GM18861 (cell line): ENCODE measurements at regions not wholly inside any gene's neighbourhood (a gene's known extent, or its start where the extent isn't known, plus 50 kb on each side); places are given as distances from the start of the nearest gene placed in this dataset.

Experiments used
- ATAC-seq: cut with Tn5 transposase; IDR thresholded peaks from one replicate; pipeline ENCODE4 v1.9.1; 2021; ENCODE audit not compliant: unreplicated experiment

DNA sequence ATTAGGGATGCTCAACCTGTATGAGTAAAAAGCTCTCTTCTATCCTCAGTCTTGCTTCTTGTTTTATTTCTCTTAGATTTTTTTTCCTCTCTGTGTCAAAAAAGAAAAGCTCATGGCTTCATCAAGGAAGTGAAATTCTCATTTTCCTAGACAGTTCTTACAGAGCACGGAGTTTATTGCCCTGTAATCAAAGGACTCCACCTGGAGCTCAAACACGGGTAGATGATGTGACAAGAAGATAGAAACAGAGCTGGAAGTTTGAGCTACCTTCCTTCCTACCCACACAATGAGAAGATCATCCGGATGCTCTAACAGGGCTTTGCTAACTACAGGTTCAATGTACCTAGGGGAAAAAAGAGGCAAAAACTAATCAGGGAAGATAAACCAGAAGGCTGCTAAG is 564.8 kb downstream of the MED13L start:
- ATAC-seq: no peak

DNA sequence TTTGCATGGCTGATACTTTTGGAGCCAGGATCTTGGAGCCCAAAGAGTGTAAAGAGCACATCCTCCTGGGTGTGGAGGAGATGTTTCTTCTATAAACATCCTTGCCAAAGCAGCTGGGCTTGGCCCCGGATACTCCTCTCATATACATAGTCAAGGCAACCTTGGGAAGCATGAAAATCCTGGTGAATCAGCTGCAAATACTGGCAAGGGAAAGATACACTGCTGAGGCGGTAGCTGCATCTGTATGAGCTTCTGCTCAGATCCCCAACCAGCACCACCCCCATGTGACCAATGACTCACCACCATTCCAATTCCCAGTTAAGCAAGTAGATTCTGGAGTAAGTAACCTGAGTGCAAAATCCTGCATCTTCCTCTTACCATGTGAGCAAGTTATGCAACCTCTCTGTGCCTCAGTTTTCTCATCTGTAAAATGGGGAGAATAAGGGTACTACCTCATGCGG is 567.4 kb downstream of the MED13L start:
- no peak for ATAC-seq

DNA sequence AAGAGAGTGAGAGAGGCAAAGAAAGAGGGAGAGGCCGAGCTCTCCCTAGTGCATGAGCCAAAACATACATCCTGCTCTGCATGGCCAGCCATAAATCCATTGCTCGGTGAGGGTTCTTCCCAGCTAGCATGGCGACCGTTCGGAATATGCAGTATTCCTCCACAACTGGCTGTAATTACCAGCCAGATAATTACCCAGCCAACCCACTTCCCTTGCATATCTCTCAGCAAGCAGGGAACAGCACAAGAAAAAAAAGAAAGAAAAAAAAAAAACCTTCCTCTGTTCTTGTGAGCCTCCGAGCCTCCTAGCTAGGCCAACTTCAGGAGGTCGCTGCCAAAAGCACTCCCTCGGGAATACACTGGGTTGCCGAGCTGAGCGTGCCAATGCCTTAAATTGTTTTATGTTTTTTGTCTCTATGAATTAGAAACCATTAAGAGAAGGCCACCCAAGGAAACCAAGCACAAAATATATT is 567.9 kb downstream of the MED13L start:
- ATAC-seq: no peak

DNA sequence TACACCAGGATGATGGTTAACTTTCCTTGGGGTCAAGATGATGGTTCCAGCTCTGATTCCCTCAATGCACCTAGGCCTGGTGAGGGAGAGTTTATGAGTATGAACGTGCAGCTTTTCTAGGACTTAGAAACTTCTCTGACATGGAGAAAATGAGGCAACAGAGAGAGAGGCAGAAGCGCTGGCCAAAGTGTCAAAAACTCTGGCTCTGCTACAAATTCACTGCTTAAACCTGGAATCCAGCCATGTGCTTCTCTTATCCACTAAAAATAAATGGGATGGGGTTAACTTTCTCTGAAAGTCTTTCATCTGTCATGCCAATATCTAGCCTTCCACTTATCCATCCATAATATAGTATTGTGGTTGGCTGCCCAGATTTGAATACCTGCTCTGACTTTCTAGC is 568.7 kb downstream of the MED13L start:
- no peak for ATAC-seq

DNA sequence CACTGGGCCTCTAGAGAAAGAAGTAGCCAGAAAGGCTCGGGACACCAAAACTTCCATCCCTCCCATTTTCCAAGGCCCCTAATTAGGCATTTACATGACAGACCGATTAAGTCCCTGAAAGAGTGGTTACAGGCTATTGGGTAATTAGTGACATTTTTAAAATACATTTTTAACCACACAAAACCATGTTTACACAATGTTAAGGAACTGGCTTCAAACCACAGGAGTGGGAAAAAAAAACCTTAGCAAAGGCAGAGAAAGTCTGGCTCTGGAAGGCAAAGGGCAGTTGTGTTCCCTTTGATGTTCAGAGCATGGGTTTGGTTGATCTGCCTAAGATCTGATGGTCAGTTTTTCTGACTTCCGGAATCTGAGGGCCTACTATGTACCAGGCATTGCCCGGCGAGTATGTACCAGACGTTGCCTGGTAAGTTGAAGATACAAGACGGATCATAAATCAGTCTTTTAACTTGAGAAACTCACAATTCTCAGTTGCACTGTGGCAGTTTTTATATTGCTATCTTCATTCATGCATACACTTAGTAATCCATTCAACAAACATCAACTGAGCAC is 576.5 kb downstream of the MED13L start:
- no peak for ATAC-seq

DNA sequence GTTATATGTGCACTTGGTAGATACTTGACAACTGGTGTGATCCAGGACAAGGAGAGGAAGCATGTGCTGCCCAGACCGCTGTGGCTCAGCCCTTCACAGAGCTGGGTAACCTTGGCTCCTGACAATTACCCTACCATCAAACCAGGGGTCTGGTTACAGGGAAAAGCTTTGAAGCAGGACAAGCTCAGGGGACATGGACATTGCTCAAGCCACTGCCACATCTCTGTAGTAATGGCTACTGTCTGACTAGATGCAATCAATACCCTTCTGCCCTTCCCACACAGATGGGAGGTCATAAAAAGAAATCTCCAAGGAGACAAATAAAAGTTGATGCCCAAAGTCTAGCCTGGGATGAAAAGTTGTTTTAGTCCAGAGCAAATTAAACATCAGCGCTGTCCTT is 577.4 kb downstream of the MED13L start:
- no peak for ATAC-seq

DNA sequence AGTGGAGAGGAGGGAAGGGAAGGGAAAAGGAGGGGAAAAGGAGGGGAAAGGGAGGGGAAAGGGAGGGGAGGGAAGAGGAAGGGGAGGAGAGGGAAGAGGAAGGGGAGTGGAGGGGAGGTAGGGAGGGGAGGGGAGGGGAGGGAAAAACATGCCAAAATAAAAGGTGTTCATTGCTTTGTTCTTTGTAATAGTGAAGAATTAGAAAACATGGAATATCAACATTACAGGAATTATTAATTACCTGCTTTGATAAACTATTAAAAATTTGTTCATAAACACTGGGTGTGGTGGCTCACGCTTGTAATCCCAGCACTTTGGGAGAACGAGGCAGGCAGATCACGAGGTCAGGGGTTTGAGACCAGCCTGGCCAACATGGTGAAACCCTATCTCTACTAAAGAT is 579.2 kb downstream of the MED13L start:
- ATAC-seq: no peak

DNA sequence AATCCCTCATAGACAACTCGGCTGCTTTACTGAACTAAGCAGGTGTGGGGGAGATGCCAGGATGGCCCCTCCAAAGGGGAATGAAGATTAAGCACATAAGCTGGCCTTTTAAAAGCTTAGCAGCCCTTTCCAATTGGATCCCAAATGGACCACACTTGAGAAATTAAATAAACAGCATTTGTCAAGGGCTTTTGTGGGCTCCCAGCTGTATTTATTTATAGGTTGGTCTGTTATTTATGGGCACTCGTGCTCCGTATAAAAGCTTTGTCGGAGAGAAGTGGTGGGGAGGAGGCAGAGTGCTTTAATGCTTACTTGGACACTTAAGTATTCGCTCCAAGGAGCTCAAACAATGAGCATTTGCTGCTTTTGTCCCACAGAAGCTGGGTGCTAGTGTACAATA is 580.2 kb downstream of the MED13L start:
- ATAC-seq: no peak

DNA sequence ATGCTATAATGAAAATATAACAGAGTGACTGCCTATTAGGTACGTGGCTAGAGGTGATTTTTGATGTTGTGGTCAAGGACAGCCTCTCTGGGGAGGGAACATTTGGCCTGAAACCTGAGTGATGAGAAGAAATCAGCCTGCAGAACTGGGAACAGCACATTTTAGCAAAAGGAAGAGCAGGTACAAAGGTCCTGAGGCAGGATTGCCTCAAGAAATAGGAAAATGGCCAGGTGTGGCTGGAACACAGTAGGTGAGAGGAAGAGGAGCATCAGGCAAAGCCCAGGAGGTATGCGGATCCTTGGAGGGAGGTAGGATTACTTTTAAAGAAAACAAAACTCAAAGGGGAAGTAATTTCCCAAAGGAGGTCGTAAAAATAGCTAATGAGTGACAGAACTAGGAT is 582.9 kb downstream of the MED13L start:
- ATAC-seq: no peak

DNA sequence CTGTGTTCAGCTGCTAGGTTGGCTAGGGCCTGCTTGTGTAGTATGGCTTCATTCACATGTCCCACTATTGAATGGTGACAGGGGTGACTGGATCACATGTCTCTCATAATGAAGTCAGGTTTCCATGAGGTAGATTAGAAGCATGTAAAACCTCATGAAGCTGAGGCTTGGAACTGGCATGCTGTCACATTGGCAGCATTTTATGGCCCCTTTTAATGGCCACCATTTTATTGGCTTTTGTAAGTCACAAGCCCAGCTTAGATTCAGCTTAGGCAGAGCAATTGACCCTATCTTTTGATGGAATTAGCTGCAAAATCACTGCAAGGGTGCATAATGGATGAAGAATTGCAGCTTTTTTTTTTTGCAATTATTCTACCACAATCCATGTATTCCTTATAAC is 583.5 kb downstream of the MED13L start:
- ATAC-seq: no peak

DNA sequence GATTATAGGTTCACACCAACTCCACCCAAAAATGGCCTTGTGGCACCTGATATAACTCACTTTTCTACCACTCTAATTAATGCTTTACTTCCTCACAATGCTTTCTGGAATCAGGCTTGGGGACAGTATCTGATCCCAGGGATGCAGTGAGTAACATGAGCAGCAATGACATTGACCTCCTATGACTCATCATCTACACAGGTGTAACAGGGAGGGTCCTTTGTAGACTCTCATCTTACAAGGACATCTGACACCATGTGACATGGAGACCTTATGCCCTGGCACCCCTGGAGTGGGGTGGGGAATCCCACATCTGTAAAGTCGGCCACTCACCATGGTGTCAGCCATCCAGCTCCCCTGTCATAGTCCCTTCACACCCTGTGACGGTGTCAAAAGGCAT is 586.4 kb downstream of the MED13L start:
- ATAC-seq: no peak

DNA sequence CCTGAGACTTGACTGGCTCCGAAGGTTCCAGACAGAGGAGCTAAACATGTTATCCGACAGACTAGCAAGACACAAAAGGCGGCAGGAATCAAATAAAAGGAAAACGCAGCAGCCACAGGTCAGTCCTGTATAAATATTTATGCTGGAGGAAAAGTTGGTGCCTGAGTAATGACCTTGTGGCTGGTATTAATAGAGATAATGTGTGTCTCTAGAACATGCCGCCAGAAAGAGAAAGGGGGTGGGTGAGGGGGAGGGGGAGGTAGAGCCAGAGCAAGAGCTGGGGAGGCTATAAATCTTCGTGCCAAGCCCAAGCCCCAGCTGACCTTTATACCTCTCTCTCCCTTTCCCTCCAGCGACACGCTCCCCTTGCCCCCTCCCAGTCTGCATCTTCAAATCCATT is 590.4 kb downstream of the MED13L start:
- no peak for ATAC-seq

DNA sequence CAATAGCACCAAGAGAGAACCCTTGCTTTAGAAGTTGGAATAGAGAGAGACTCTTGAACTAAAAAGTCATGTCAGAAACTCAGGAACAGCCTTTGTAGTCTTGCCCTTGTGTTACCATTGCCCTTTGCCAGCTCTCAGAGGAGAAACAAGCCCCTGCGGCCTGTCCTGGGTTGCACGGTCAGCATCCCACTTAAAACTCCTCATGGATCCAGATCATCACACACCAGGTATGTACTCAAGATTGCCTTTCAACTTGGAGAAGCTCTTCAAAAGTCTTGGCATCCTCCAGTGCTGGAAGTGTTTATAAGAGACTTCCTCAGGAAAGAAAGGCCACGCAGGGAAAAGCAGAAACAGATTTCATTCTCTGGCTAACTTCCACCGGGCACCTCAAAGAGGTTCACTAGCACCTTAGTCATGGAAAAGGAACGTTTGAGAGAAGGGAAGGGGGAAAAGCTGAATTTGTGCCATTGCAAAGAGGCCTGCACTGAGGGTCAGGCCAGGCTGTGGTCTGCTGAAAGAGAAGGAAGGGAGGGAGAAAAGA is 594.2 kb downstream of the MED13L start:
- ATAC-seq: no peak

DNA sequence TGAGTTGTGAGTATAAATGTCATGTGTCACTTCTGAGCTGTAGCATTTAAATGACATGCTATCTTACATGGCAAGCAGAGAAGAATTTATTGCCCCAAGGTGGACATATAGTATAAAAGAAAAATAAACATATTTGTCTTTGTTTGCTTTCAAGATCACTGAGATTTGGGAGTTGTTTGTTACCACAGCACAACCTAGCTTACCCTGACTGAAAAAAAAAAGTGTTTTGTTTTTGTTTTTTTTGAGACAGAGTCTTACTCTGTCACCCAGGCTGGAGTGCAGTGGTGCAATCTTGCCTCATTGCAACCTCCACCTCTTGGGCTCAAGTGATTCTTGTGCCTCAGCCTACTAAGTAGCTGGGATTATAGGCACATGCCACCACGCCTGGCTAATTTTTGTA is 596.5 kb downstream of the MED13L start:
- no peak for ATAC-seq

DNA sequence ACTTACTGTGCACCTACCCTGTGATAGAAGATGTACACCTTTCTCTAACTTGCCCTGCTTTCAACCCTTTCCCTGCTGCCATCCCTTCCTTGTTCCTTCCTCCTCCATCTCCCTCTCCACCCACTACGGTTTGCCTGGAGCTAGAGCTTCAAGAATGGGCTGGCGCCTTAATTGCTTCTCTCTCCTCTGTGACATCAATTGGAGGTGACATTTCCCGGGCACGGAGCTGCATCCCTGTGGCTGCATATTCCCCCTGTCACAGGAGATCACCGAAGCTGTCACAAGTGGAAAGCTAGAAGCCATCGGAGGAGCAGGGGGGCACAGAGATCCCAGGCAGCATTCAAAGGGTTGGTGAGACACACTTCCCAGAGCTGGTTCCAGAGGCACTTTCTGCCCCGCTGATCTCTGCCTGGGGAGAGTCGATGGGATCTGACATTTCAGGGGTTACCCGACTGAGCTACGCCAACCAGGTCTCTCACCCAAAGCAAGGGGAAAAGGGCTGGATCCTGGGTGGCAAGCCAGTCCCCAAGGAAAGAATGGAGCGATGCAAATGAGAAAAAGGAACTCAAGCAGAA is 604.9 kb downstream of the MED13L start:
- ATAC-seq: no peak

DNA sequence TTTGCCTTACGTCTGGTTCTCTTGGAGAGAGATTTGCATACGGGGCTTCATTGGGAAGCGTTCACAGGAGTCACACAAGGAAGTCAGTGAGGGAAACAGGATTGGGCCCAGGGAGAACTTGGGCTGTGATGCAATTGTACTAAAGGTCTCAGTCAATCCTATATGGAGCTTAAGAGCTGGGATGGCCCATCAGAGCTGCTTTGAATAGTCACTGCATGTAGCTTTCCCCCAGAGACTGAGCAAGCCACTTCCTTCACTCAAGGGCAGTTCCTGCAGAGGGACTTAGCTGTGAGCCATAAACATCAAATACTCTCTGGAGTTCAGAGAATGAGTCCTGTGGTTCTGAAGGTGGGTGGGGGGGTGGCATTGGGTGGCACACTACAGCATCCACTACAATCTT is 605.4 kb downstream of the MED13L start:
- no peak for ATAC-seq

DNA sequence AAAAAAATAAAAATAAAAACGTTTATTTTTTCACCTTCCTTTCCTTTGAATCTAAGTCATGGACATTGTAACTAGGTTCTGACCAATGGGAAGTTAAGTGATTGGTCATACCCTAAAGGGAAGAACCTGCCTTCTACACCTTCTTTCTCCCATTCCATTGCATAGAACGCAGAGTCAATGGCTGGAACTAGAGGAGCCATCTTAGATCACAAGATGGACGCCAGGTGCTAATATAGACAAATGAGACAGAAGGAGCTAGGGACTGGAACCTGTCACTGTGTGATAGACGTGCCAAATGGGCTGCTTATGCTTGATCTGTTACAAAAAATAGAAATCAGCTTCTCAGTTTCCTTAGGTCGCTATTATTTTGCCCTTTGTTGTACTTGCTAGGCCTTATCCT is 606.6 kb downstream of the MED13L start:
- no peak for ATAC-seq

DNA sequence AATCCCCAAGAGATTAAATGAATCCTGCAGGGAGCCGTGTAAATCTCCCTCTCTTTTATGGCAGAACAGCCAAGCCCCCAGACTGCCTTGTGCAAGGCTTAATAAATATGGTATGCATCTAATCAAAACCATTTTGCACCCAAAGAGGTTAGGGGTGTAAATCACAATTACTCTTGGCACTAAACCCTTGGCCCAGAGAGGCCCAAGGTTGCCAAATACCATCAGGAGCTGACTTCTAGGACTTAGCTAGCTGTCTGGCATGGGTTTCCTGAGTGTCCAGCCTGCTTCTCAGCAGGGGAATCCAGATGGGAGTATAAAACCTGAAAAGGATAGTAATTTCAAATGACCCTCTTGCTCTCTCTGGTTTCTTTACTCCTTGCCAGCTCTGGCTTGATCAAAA is 610.4 kb downstream of the MED13L start:
- no peak for ATAC-seq

DNA sequence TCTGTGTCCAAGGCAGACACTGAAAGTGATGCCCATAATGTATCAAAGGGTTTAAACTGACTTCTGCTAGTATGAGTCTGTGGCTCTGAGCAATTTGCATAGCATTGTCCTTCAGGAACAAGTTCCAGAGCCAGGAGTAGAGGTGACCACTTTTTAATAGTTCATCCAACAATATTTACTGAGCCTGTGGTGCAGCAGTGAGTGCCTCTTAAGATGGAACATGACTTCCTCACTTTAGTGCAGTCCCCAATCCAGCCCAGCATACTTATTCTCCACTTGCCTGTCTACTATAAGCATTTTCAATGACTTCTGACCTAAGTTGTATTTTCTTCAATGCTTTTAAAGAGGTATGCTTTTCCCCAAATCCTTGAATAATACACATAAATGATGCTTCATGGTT is 611.3 kb downstream of the MED13L start:
- no peak for ATAC-seq

DNA sequence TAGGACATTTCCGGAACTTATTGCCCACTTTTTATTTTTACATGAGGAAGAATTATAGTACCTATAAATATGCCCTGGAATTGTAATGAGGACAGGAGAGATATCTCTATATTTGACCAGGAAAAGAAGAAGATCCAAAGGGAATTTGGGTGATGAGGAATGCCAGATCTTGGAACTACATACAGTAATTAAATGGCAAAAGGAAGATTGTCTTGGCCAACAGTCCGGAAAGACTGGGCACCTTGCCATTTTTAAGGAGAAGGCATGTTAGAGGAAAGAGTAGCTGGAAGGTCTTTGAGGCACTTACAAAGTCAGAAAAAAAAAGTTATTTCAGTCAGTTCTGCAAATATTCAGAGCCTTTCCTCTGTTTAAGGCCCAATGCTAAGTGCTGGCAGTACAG is 616.4 kb downstream of the MED13L start:
- no peak for ATAC-seq

DNA sequence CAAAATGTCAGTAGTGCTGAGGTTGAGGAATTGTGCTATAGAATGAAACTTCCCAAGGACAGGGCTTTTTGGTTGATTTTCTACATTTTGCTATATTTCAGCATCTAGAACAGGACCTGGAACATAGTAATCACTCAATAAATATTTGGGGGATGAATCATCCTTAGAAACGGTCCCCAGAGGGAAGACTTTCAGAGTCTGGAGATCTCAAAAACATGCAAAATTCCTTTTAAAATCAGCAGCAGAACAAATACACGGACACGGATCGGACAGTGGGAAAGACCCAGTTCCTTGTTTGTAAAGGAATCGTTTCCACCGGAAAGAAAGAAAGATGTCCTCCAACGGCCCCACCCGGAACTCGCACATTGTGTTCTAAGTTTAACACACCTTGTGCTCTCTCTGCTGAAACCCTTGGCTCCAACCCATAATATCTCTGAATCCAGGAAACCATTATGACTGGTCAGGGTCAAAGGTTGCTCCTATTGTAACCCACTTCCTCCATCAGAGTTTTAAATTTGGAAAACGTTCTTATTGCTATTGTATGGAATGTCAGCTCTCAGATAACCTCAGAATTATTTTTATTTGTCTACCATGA is 617.2 kb downstream of the MED13L start:
- no peak for ATAC-seq

DNA sequence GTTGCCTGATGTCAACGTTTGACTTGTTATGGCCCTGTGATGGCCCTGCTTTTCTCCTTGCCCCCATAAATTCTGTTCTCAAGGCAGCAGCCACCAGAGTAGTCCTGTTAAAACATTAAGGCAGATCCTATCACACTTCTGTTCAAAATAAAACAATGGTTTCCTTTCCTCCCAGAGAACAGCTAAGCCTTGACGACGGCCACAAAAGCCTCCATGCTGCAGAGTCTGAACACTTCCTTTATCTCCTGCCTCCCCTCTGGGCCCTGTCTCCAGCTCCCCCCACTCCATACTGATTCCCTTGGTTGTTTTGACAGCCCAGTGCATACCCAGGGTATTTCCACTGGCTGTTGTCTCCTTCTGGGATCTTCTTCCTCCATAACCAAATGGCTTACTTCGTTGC is 618.1 kb downstream of the MED13L start:
- ATAC-seq: no peak
